H9 (cell line): ENCODE measurements at regions not wholly inside any gene's neighbourhood (a gene's known extent, or its start where the extent isn't known, plus 50 kb on each side); places are given as distances from the start of the nearest gene placed in this dataset.

Experiments used
- DNase-seq: peaks from one replicate; pipeline ENCODE4 v3.0.0-alpha.2; 2017
- H2AFZ ChIP-seq: one replicate; pipeline ENCODE4 v1.6.1; 2013; ENCODE audit warnings: mild to moderate bottlenecking, low read length, control low read depth, moderate library complexity
- H2AK5ac ChIP-seq: 2 replicates; pipeline ENCODE4 v1.6.1; 2013; ENCODE audit warnings: low read length, control low read depth, mixed read lengths; ENCODE audit not compliant: insufficient read length
- H2BK120ac ChIP-seq: one replicate; pipeline ENCODE4 v1.6.1; 2013; ENCODE audit warnings: low read depth, mild to moderate bottlenecking, low read length, control low read depth, inconsistent platforms; ENCODE audit not compliant: poor library complexity, severe bottlenecking
- H2BK12ac ChIP-seq: 2 replicates; pipeline ENCODE4 v1.6.1; 2013; ENCODE audit warnings: low read length, control low read depth, mixed read lengths, low read depth; ENCODE audit not compliant: insufficient read length
- H2BK15ac ChIP-seq: 2 replicates; pipeline ENCODE4 v1.6.1; 2013; ENCODE audit warnings: low read depth, low read length, control low read depth
- H2BK20ac ChIP-seq: one replicate; pipeline ENCODE4 v1.6.1; 2013; ENCODE audit warnings: low read depth, mild to moderate bottlenecking, low read length, control low read depth, inconsistent platforms; ENCODE audit not compliant: poor library complexity, severe bottlenecking
- H2BK5ac ChIP-seq: 2 replicates; pipeline ENCODE4 v1.6.1; 2013; ENCODE audit warnings: low read length, control low read depth, mixed read lengths; ENCODE audit not compliant: insufficient read length
- H3K14ac ChIP-seq: 2 replicates; pipeline ENCODE4 v1.6.1; 2013; ENCODE audit warnings: low read length, control low read depth; ENCODE audit not compliant: insufficient read depth
- H3K18ac ChIP-seq: 2 replicates; pipeline ENCODE4 v1.6.1; 2013; ENCODE audit warnings: low read depth, mild to moderate bottlenecking, mixed read lengths, low read length, control low read depth; ENCODE audit not compliant: insufficient read length
- H3K23ac ChIP-seq: 2 replicates; pipeline ENCODE4 v1.6.1; 2013; ENCODE audit warnings: low read length, control low read depth, mixed read lengths, low read depth; ENCODE audit not compliant: insufficient read length
- H3K23me2 ChIP-seq: 2 replicates; pipeline ENCODE4 v1.6.1; 2013; ENCODE audit warnings: low read depth, mild to moderate bottlenecking, mixed read lengths, low read length, control low read depth; ENCODE audit not compliant: insufficient read length, poor library complexity, severe bottlenecking
- H3K27ac ChIP-seq: 2 replicates; pipeline ENCODE4 v1.5.1; 2013; ENCODE audit warnings: low read length, control low read depth, mixed read lengths, low read depth; ENCODE audit not compliant: insufficient read length
- H3K27me3 ChIP-seq: 2 replicates; pipeline ENCODE4 v1.6.1; 2013; ENCODE audit warnings: low read length, control low read depth, inconsistent platforms; ENCODE audit not compliant: insufficient read depth
- H3K4ac ChIP-seq: 2 replicates; pipeline ENCODE4 v1.6.1; 2013; ENCODE audit warnings: low read depth, mild to moderate bottlenecking, control low read depth, inconsistent platforms, low read length, moderate library complexity
- H3K4me1 ChIP-seq: 2 replicates; pipeline ENCODE4 v1.6.1; 2013; ENCODE audit warnings: low read length, control low read depth, inconsistent platforms; ENCODE audit not compliant: insufficient read depth
- H3K4me2 ChIP-seq: 2 replicates; pipeline ENCODE4 v1.6.1; 2013; ENCODE audit warnings: low read length, control low read depth, mixed read lengths; ENCODE audit not compliant: insufficient read length, insufficient read depth
- H3K56ac ChIP-seq: 2 replicates; pipeline ENCODE4 v1.6.1; 2013; ENCODE audit warnings: low read depth, mild to moderate bottlenecking, mixed read lengths, low read length, control low read depth; ENCODE audit not compliant: insufficient read length
- H3K79me1 ChIP-seq: 2 replicates; pipeline ENCODE4 v1.6.1; 2013; ENCODE audit warnings: low read depth, mild to moderate bottlenecking, moderate library complexity, low read length, control low read depth, inconsistent platforms; ENCODE audit not compliant: insufficient read depth, poor library complexity, severe bottlenecking
- H3K79me2 ChIP-seq: 2 replicates; pipeline ENCODE4 v1.6.1; 2013; ENCODE audit warnings: low read length, control low read depth, inconsistent platforms; ENCODE audit not compliant: insufficient read depth
- H3K9ac ChIP-seq: 2 replicates; pipeline ENCODE4 v1.6.1; 2013; ENCODE audit warnings: low read length, control low read depth, mixed read lengths; ENCODE audit not compliant: insufficient read length; ENCODE audit errors: extremely low read depth
- H3K9me3 ChIP-seq: one replicate; pipeline ENCODE4 v1.6.1; 2013; ENCODE audit warnings: low read depth, low read length, inconsistent platforms; ENCODE audit not compliant: control insufficient read depth
- H3T11ph ChIP-seq: one replicate; pipeline ENCODE4 v1.6.1; 2013; ENCODE audit warnings: mild to moderate bottlenecking, low read length, control low read depth, inconsistent platforms
- H4K20me1 ChIP-seq: one replicate; pipeline ENCODE4 v1.6.1; 2013; ENCODE audit not compliant: control insufficient read depth, insufficient read length, insufficient read depth
- H4K5ac ChIP-seq: 2 replicates; pipeline ENCODE4 v1.6.1; 2013; ENCODE audit warnings: low read depth, mild to moderate bottlenecking, mixed read lengths, low read length, control low read depth; ENCODE audit not compliant: insufficient read length
- H4K8ac ChIP-seq: replicated peaks from 2 replicates; pipeline ENCODE4 v1.6.1; 2013; ENCODE audit warnings: low read length, control low read depth, mixed read lengths, low read depth; ENCODE audit not compliant: insufficient read length
- H4K91ac ChIP-seq: 2 replicates; pipeline ENCODE4 v1.6.1; 2013; ENCODE audit warnings: low read depth, mild to moderate bottlenecking, moderate library complexity, mixed read lengths, low read length, control low read depth; ENCODE audit not compliant: insufficient read length
- H3K27ac Mint-ChIP-seq, 3 experiments: 2 replicates in 2 of 3; 3 replicates in 1 of 3; pipeline ENCODE4 v1.8.0; 2020 to 2021; ENCODE audit warnings: mixed read lengths in 3 of 3, mild to moderate bottlenecking in 1 of 3, moderate library complexity in 1 of 3
- H3K27me3 Mint-ChIP-seq: 2 replicates; pipeline ENCODE4 v1.8.0; 2021; ENCODE audit warnings: low read depth, mild to moderate bottlenecking, moderate library complexity, mixed read lengths
- H3K36me3 Mint-ChIP-seq, 3 experiments: 2 replicates in 2 of 3; 3 replicates in 1 of 3; pipeline ENCODE4 v1.8.0; 2020 to 2021; ENCODE audit warnings: low read depth in 3 of 3, mixed read lengths in 3 of 3; ENCODE audit not compliant: insufficient read depth in 1 of 3
- H3K4me1 Mint-ChIP-seq, 2 experiments: 2 replicates each; pipeline ENCODE4 v1.8.0; 2020; ENCODE audit warnings: mixed read lengths in 2 of 2
- H3K4me3 Mint-ChIP-seq, 2 experiments: 2 replicates in 1 of 2; 3 replicates in 1 of 2; pipeline ENCODE4 v1.8.0; 2020 to 2021; ENCODE audit warnings: mild to moderate bottlenecking in 2 of 2, mixed read lengths in 2 of 2, moderate library complexity in 1 of 2
- H3K9me3 Mint-ChIP-seq, 2 experiments: 2 replicates in 1 of 2; 3 replicates in 1 of 2; pipeline ENCODE4 v1.8.0; 2020; ENCODE audit warnings: mild to moderate bottlenecking in 2 of 2, mixed read lengths in 2 of 2, moderate library complexity in 1 of 2
- CTCF ChIP-seq: fragments of 200-600 bp; sonication (generic); conservative IDR thresholded peaks from 3 replicates; pipeline ENCODE4 v1.8.0; 2021; ENCODE audit warnings: antibody characterized with exemption, mild to moderate bottlenecking
- WGBS: extraction: QIAGEN DNeasy Blood & Tissue Kit; methylation state at CpG from one replicate; pipeline ENCODE4 v1.1.7; 2013; ENCODE audit warnings: missing lambda C conversion rate, low lambda C conversion rate, mixed read lengths; ENCODE audit not compliant: insufficient read length; ENCODE audit errors: extremely low coverage; 5-methylcytosine and 5-hydroxymethylcytosine counted together

DNA sequence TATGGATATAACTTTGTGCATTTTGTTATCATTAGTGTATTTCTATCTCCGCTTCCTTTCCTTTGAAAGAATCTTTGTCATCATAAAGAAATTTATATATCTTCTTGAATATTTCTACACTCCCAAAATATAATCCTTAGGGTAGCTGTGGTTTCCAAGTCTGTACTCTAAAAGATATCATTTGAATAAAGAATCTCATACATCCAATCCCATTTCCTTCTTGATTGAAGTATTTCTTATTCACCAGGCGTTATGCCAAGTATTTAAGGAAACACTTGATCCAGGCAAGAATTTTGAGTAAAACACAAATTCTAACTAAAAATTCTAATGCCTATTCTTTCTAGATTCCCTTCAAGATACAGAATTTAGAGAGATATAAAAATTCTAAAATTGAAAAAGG, 821.8 kb downstream of the GALC start:
- Histone ChIP-seq H3K27ac (no peak overlapping the region), H2AFZ (no peak overlapping the region), H4K5ac (no peak overlapping the region), H3K18ac (no peak overlapping the region), H3K4me1 (peaks cover 3% of the 10 kb centered on the region; the same call in 1 of the 2 replicates), H3K9ac (no peak overlapping the region), H2BK15ac (no peak overlapping the region), H3K79me1 (no peaks in the 10 kb centered on the region), H2AK5ac (no peak overlapping the region), H3K23me2 (no peaks in the 10 kb centered on the region), H3K79me2 (no peaks in the 10 kb centered on the region), H2BK12ac (no peak overlapping the region), H3K9me3 (no peaks in the 10 kb centered on the region), H4K91ac (no peak overlapping the region), H4K8ac (no peak overlapping the region), H3K27me3 (no peaks in the 10 kb centered on the region), H2BK5ac (no peak overlapping the region), H3T11ph (no peak overlapping the region), H3K23ac (no peak overlapping the region), H3K14ac (no peak overlapping the region), H3K4ac (no peak overlapping the region), H3K4me2 (no peak overlapping the region), H2BK20ac (no peak overlapping the region), H2BK120ac (no peak overlapping the region), H4K20me1 (no peaks in the 10 kb centered on the region), H3K56ac (no peak overlapping the region)
- no peak for DNase-seq
- no CpG with 5 or more reads among the region's 2 CpGs for WGBS
- no peak overlapping the region for H3K4me3 Mint-ChIP-seq
- peaks cover 2 to 10% of the 10 kb centered on the region in 2 experiments; a peak in 1 of 5 replicates for H3K9me3 Mint-ChIP-seq
- peaks cover 0 to 12% (median 3%) of the 10 kb centered on the region in 3 experiments; a peak in 4 of 7 replicates for H3K36me3 Mint-ChIP-seq
- H3K4me1 Mint-ChIP-seq, result peaks cover 25% of the 10 kb centered on the region in 2 experiments
- H3K27me3 Mint-ChIP-seq, result peaks cover 52% of the 10 kb centered on the region
- H3K27ac Mint-ChIP-seq, result no peak overlapping the region
- no peak for TF ChIP-seq CTCF
